Trophoblast cell (in vitro differentiated cells and primary cell): ENCODE measurements at regions not wholly inside any gene's neighbourhood (a gene's known extent, or its start where the extent isn't known, plus 50 kb on each side); places are given as distances from the start of the nearest gene placed in this dataset.

Experiments
- DNase-seq, 2 donors: peaks; one replicate each; pipeline ENCODE4 v3.0.0-alpha.2; 2016
- H2AFZ ChIP-seq: 2 replicates; pipeline ENCODE4 v1.6.1; 2013; ENCODE audit warnings: low read length, moderate library complexity, mild to moderate bottlenecking; ENCODE audit not compliant: insufficient read depth, poor library complexity
- H2AK5ac ChIP-seq: 2 replicates; pipeline ENCODE4 v1.6.1; 2013; ENCODE audit warnings: mild to moderate bottlenecking, low read length
- H2BK120ac ChIP-seq: 2 replicates; pipeline ENCODE4 v1.6.1; 2013; ENCODE audit warnings: low read length, mild to moderate bottlenecking, moderate library complexity; ENCODE audit not compliant: insufficient read depth, poor library complexity
- H2BK12ac ChIP-seq: 2 replicates; pipeline ENCODE4 v1.6.1; 2013; ENCODE audit warnings: mild to moderate bottlenecking, low read length, moderate library complexity
- H2BK5ac ChIP-seq: 2 replicates; pipeline ENCODE4 v1.6.1; 2013; ENCODE audit warnings: low read length, low read depth, moderate library complexity, mild to moderate bottlenecking; ENCODE audit not compliant: poor library complexity
- H3K14ac ChIP-seq: 2 replicates; pipeline ENCODE4 v1.6.1; 2013; ENCODE audit warnings: mild to moderate bottlenecking, low read length
- H3K18ac ChIP-seq: 2 replicates; pipeline ENCODE4 v1.6.1; 2013; ENCODE audit warnings: mild to moderate bottlenecking, low read length
- H3K23ac ChIP-seq: 2 replicates; pipeline ENCODE4 v1.6.1; 2013; ENCODE audit warnings: low read length
- H3K27ac ChIP-seq: 2 replicates; pipeline ENCODE4 v1.5.1; 2013; ENCODE audit warnings: low read depth, mild to moderate bottlenecking, inconsistent platforms, low read length, moderate library complexity
- H3K27me3 ChIP-seq: 2 replicates; pipeline ENCODE4 v1.6.1; 2013; ENCODE audit warnings: inconsistent platforms, mild to moderate bottlenecking, low read length, moderate library complexity; ENCODE audit not compliant: insufficient read depth
- H3K36me3 ChIP-seq, 2 experiments: 1 replicate in 1 of 2; 2 replicates in 1 of 2; pipeline ENCODE4 v1.6.1; 2013; ENCODE audit warnings: low read length in 2 of 2, mild to moderate bottlenecking in 2 of 2, moderate library complexity in 1 of 2; ENCODE audit not compliant: insufficient read depth in 2 of 2, control insufficient read depth in 1 of 2
- H3K4ac ChIP-seq: 2 replicates; pipeline ENCODE4 v1.6.1; 2013; ENCODE audit warnings: low read depth, mild to moderate bottlenecking, low read length, moderate library complexity
- H3K4me1 ChIP-seq, 2 experiments: 1 replicate in 1 of 2; 2 replicates in 1 of 2; pipeline ENCODE4 v1.6.1; 2013; ENCODE audit warnings: low read length in 2 of 2, mild to moderate bottlenecking in 2 of 2, moderate library complexity in 1 of 2; ENCODE audit not compliant: insufficient read depth in 2 of 2, control insufficient read depth in 1 of 2
- H3K4me2 ChIP-seq: 2 replicates; pipeline ENCODE4 v1.6.1; 2013; ENCODE audit warnings: inconsistent platforms, mild to moderate bottlenecking, low read length, moderate library complexity
- H3K4me3 ChIP-seq: 2 replicates; pipeline ENCODE4 v1.5.1; 2013; ENCODE audit warnings: mild to moderate bottlenecking, low read depth, low read length, inconsistent platforms
- H3K79me1 ChIP-seq: one replicate; pipeline ENCODE4 v1.6.1; 2013; ENCODE audit warnings: low read length
- H3K79me2 ChIP-seq: 2 replicates; pipeline ENCODE4 v1.6.1; 2013; ENCODE audit warnings: low read length, mild to moderate bottlenecking; ENCODE audit not compliant: control insufficient read depth, insufficient read depth, poor library complexity
- H3K9ac ChIP-seq: 2 replicates; pipeline ENCODE4 v1.6.1; 2013; ENCODE audit warnings: mild to moderate bottlenecking, low read length
- H3K9me3 ChIP-seq: 2 replicates; pipeline ENCODE4 v1.6.1; 2013; ENCODE audit warnings: low read depth, mild to moderate bottlenecking, control low read depth, inconsistent platforms, low read length; ENCODE audit not compliant: insufficient read depth
- H4K12ac ChIP-seq: 2 replicates; pipeline ENCODE4 v1.6.1; 2013; ENCODE audit warnings: low read depth, mild to moderate bottlenecking, low read length, moderate library complexity
- H4K8ac ChIP-seq: 2 replicates; pipeline ENCODE4 v1.6.1; 2013; ENCODE audit warnings: low read depth, mild to moderate bottlenecking, low read length, moderate library complexity
- H4K91ac ChIP-seq: one replicate; pipeline ENCODE4 v1.6.1; 2013; ENCODE audit warnings: low read depth, mild to moderate bottlenecking, low read length, moderate library complexity
- WGBS: extraction: QIAGEN DNeasy Blood & Tissue Kit; methylation state at CpG from one replicate; pipeline ENCODE4 v1.1.7; 2013; ENCODE audit warnings: missing lambda C conversion rate; ENCODE audit not compliant: insufficient read length, insufficient coverage; ENCODE audit errors: extremely low coverage; 5-methylcytosine and 5-hydroxymethylcytosine counted together

GRCh38 chr12:31877884-31878283 is 81.3 kb upstream of the RESF1 start:
- Histone ChIP-seq H3K18ac (no peak overlapping the region), H2BK12ac (no peak overlapping the region), H2AK5ac (no peak overlapping the region), H2BK120ac (no peak overlapping the region), H2BK5ac (no peak overlapping the region), H3K4me1 (peaks cover 8 to 17% of the 10 kb centered on the region in 2 experiments), H2AFZ (no peak overlapping the region), H3K4me3 (no peak overlapping the region), H3K27ac (no peak overlapping the region), H4K91ac (no peak overlapping the region), H3K4me2 (no peak overlapping the region), H4K12ac (no peak overlapping the region), H3K9me3 (peaks cover under 1% of the 10 kb centered on the region), H3K23ac (no peak overlapping the region), H3K27me3 (no peaks in the 10 kb centered on the region), H3K9ac (no peak overlapping the region), H3K79me1 (peaks cover 6% of the 10 kb centered on the region), H3K36me3 (no peaks in the 10 kb centered on the region), H3K14ac (no peak overlapping the region), H3K4ac (no peak overlapping the region), H4K8ac (no peak overlapping the region), H3K79me2 (no peaks in the 10 kb centered on the region)
- WGBS: no CpG with 5 or more reads among the region's 1 CpG
- no peak for DNase-seq

- peaks cover 3% of the 10 kb centered on the region for H3K9me3 ChIP-seq
- no peak overlapping the region for H3K23ac ChIP-seq
- H4K91ac ChIP-seq: peak overlapping the region; percentile 0
- no peak overlapping the region for H2AK5ac ChIP-seq
- H3K9ac ChIP-seq: no peak overlapping the region
- H3K79me2 ChIP-seq: no peaks in the 10 kb centered on the region
- WGBS: no CpG with 5 or more reads among the region's 13 CpGs
- H2BK12ac ChIP-seq: no peak overlapping the region
- H2AFZ ChIP-seq: no peak overlapping the region
- H4K12ac ChIP-seq: no peak overlapping the region
- no peak for DNase-seq
- no peak overlapping the region for H4K8ac ChIP-seq
- H3K18ac ChIP-seq: no peak overlapping the region
- no peak overlapping the region for H3K27ac ChIP-seq
- H3K4me1 ChIP-seq: peaks cover 8 to 17% of the 10 kb centered on the region in 2 experiments
- H3K79me1 ChIP-seq: peaks cover 6% of the 10 kb centered on the region
- no peak overlapping the region for H3K4ac ChIP-seq
- no peak overlapping the region for H3K4me2 ChIP-seq
- no peak overlapping the region for H3K4me3 ChIP-seq
- no peak overlapping the region for H2BK5ac ChIP-seq
- no peaks in the 10 kb centered on the region for H3K36me3 ChIP-seq
- no peak overlapping the region for H2BK120ac ChIP-seq
- no peak overlapping the region for H3K14ac ChIP-seq
- no peaks in the 10 kb centered on the region for H3K27me3 ChIP-seq
Measured at GRCh38 chr12:31876568-31877424, 82.4 kb upstream of the RESF1 start.

GRCh38 chr12:31875609-31875964 is 83.6 kb upstream of the RESF1 start:
- Histone ChIP-seq H2BK12ac (peak overlapping the region; percentile 43), H4K12ac (no peak overlapping the region), H3K79me1 (peaks cover 6% of the 10 kb centered on the region), H4K91ac (peak overlapping the region; percentile 43), H2BK5ac (no peak overlapping the region), H3K27me3 (no peaks in the 10 kb centered on the region), H3K18ac (no peak overlapping the region), H2AFZ (no peak overlapping the region), H3K4me1 (peaks cover 8 to 17% of the 10 kb centered on the region in 2 experiments), H3K79me2 (no peaks in the 10 kb centered on the region), H3K14ac (no peak overlapping the region), H3K4ac (no peak overlapping the region), H2AK5ac (no peak overlapping the region), H3K27ac (no peak overlapping the region), H4K8ac (no peak overlapping the region), H3K9ac (no peak overlapping the region), H3K36me3 (no peaks in the 10 kb centered on the region), H3K9me3 (peaks cover 3% of the 10 kb centered on the region), H2BK120ac (peak overlapping the region; percentile 6), H3K4me3 (no peak overlapping the region), H3K23ac (no peak overlapping the region), H3K4me2 (no peak overlapping the region)
- no peak for DNase-seq
- no CpG with 5 or more reads among the region's 8 CpGs for WGBS

- no peak overlapping the region for H3K18ac ChIP-seq
- H3K79me1 ChIP-seq: peaks cover 6% of the 10 kb centered on the region
- no peak overlapping the region for H4K91ac ChIP-seq
- peak; percentile 16 to 19 for DNase-seq
- H2BK5ac ChIP-seq: no peak overlapping the region
- no peak overlapping the region for H3K9ac ChIP-seq
- 100% methylated on average over 1 of the region's 6 CpGs for WGBS
- peak overlapping the region; percentile 6 for H3K14ac ChIP-seq
- peaks cover 3% of the 10 kb centered on the region for H3K9me3 ChIP-seq
- H3K4ac ChIP-seq: no peak overlapping the region
- H3K4me3 ChIP-seq: no peak overlapping the region
- peak overlapping the region; percentile 30 for H2BK12ac ChIP-seq
- no peak overlapping the region for H2AK5ac ChIP-seq
- no peaks in the 10 kb centered on the region for H3K36me3 ChIP-seq
- no peak overlapping the region for H4K8ac ChIP-seq
- H3K23ac ChIP-seq: no peak overlapping the region
- peak overlapping the region; percentile 24 for H3K27ac ChIP-seq
- H3K4me1 ChIP-seq: peaks cover 8 to 15% of the 10 kb centered on the region in 2 experiments
- no peak overlapping the region for H4K12ac ChIP-seq
- peak overlapping the region; percentile 1 for H2BK120ac ChIP-seq
- no peak overlapping the region for H2AFZ ChIP-seq
- H3K4me2 ChIP-seq: no peak overlapping the region
- no peaks in the 10 kb centered on the region for H3K79me2 ChIP-seq
- no peaks in the 10 kb centered on the region for H3K27me3 ChIP-seq
Measured at GRCh38 chr12:31874961-31875608, 84.1 kb upstream of the RESF1 start.
